Activated T-cell treated with anti-CD3 and anti-CD28 coated beads, Interleukin-2, amount 50 U/mL, for 72 hours (primary cell): ENCODE measurements at regions not wholly inside any gene's neighbourhood (a gene's known extent, or its start where the extent isn't known, plus 50 kb on each side); places are given as distances from the start of the nearest gene placed in this dataset.
A peak's percentile ranks its signal among the peaks of the same experiment; 100 is the strongest.

Experiments used
- ATAC-seq, 2 donors: fragments of 150-1000 bp; cut with Tn5 transposase; replicated peaks in 1 of 2; 2 replicates each; pipeline ENCODE4 v1.10.0; 2021; ENCODE audit warnings: moderate library complexity in 2 of 2, mild to moderate bottlenecking in 1 of 2
- DNase-seq, 2 donors: peaks; one replicate each; pipeline ENCODE4 v3.0.0; 2021 to 2022; ENCODE audit warnings: mixed read lengths in 1 of 2
- H3K27ac Mint-ChIP-seq: one replicate; pipeline ENCODE4 v1.8.0; 2022; ENCODE audit warnings: mild to moderate bottlenecking, moderate library complexity, mixed read lengths
- H3K27me3 Mint-ChIP-seq: one replicate; pipeline ENCODE4 v1.8.0; 2022; ENCODE audit warnings: low read depth, mixed read lengths
- H3K36me3 Mint-ChIP-seq, 2 donors: one replicate each; pipeline ENCODE4 v1.8.0; 2022; ENCODE audit warnings: mixed read lengths in 2 of 2, mild to moderate bottlenecking in 1 of 2; ENCODE audit not compliant: insufficient read depth in 2 of 2
- H3K4me1 Mint-ChIP-seq: one replicate; pipeline ENCODE4 v1.8.0; 2022; ENCODE audit warnings: low read depth, mixed read lengths
- H3K4me3 Mint-ChIP-seq, 2 donors: one replicate each; pipeline ENCODE4 v1.8.0; 2022; ENCODE audit warnings: mild to moderate bottlenecking in 2 of 2, mixed read lengths in 2 of 2, moderate library complexity in 2 of 2
- H3K9me3 Mint-ChIP-seq, 2 donors: one replicate each; pipeline ENCODE4 v1.8.0; 2022; ENCODE audit warnings: mixed read lengths in 2 of 2

- ATAC-seq, result no peak
- Mint-ChIP-seq H3K27me3 (peaks cover 59% of the 10 kb centered on the region), H3K4me1 (no peaks in the 10 kb centered on the region), H3K36me3 (no peaks in the 10 kb centered on the region), H3K4me3 (no peak overlapping the region), H3K9me3 (no peaks in the 10 kb centered on the region), H3K27ac (no peak overlapping the region)
- DNase-seq, result no peak
Measured at GRCh38 chr7:155360495-155361345, 63.0 kb downstream of the INSIG1 start.

GRCh38 chr7:155361346-155361680, 63.6 kb downstream of the INSIG1 start:
- Mint-ChIP-seq H3K4me3 (no peak overlapping the region), H3K36me3 (no peaks in the 10 kb centered on the region), H3K27me3 (peaks cover 59% of the 10 kb centered on the region), H3K27ac (no peak overlapping the region), H3K4me1 (no peaks in the 10 kb centered on the region), H3K9me3 (no peaks in the 10 kb centered on the region)
- no peak for DNase-seq
- no peak for ATAC-seq

GRCh38 chr7:155361947-155362346, 64.3 kb downstream of the INSIG1 start:
- Mint-ChIP-seq H3K27ac (no peak overlapping the region), H3K27me3 (peaks cover 59% of the 10 kb centered on the region), H3K4me1 (no peaks in the 10 kb centered on the region), H3K9me3 (no peaks in the 10 kb centered on the region), H3K4me3 (no peak overlapping the region), H3K36me3 (no peaks in the 10 kb centered on the region)
- ATAC-seq (no peak), DNase-seq (no peak)

GRCh38 chr7:155362380-155363145, 64.9 kb downstream of the INSIG1 start:
- Mint-ChIP-seq H3K9me3 (no peaks in the 10 kb centered on the region), H3K4me3 (no peak overlapping the region), H3K27me3 (peaks cover 59% of the 10 kb centered on the region), H3K27ac (no peak overlapping the region), H3K36me3 (no peaks in the 10 kb centered on the region), H3K4me1 (no peaks in the 10 kb centered on the region)
- DNase-seq (no peak), ATAC-seq (no peak)

GRCh38 chr7:155363146-155363539, 65.5 kb downstream of the INSIG1 start:
- Mint-ChIP-seq H3K27ac (no peak overlapping the region), H3K4me1 (no peaks in the 10 kb centered on the region), H3K9me3 (no peaks in the 10 kb centered on the region), H3K27me3 (peaks cover 59% of the 10 kb centered on the region), H3K4me3 (no peak overlapping the region), H3K36me3 (no peaks in the 10 kb centered on the region)
- DNase-seq (no peak), ATAC-seq (no peak)

GRCh38 chr7:155363852-155364600, 66.3 kb downstream of the INSIG1 start:
- H3K9me3 Mint-ChIP-seq, result no peaks in the 10 kb centered on the region
- DNase-seq (no peak), ATAC-seq (no peak)
- H3K36me3 Mint-ChIP-seq, result no peaks in the 10 kb centered on the region
- no peak overlapping the region for H3K4me3 Mint-ChIP-seq
- peaks cover 62% of the 10 kb centered on the region for H3K27me3 Mint-ChIP-seq
- no peaks in the 10 kb centered on the region for H3K4me1 Mint-ChIP-seq
- no peak overlapping the region for H3K27ac Mint-ChIP-seq

GRCh38 chr7:155365146-155365874, 67.6 kb downstream of the INSIG1 start:
- DNase-seq (no peak), ATAC-seq (no peak)
- peaks cover 67% of the 10 kb centered on the region for H3K27me3 Mint-ChIP-seq
- H3K27ac Mint-ChIP-seq, result no peak overlapping the region
- no peaks in the 10 kb centered on the region for H3K36me3 Mint-ChIP-seq
- no peaks in the 10 kb centered on the region for H3K9me3 Mint-ChIP-seq
- H3K4me3 Mint-ChIP-seq, result no peak overlapping the region
- no peaks in the 10 kb centered on the region for H3K4me1 Mint-ChIP-seq

- Mint-ChIP-seq H3K27me3 (peaks cover 60% of the 10 kb centered on the region), H3K9me3 (no peaks in the 10 kb centered on the region), H3K36me3 (no peaks in the 10 kb centered on the region), H3K4me1 (peaks cover 14% of the 10 kb centered on the region), H3K27ac (no peak overlapping the region), H3K4me3 (no peak overlapping the region)
- DNase-seq (no peak), ATAC-seq (no peak)
Measured at GRCh38 chr7:155368894-155369600, 71.4 kb downstream of the INSIG1 start.

- no peak overlapping the region for H3K27ac Mint-ChIP-seq
- no peaks in the 10 kb centered on the region for H3K9me3 Mint-ChIP-seq
- peaks cover 59% of the 10 kb centered on the region for H3K27me3 Mint-ChIP-seq
- peaks cover 19% of the 10 kb centered on the region for H3K4me1 Mint-ChIP-seq
- no peaks in the 10 kb centered on the region for H3K36me3 Mint-ChIP-seq
- ATAC-seq, result no peak
- no peak for DNase-seq
- no peak overlapping the region for H3K4me3 Mint-ChIP-seq
Measured at GRCh38 chr7:155369766-155370165, 72.1 kb downstream of the INSIG1 start.

GRCh38 chr7:155371331-155371883, 73.7 kb downstream of the INSIG1 start:
- Mint-ChIP-seq H3K27ac (no peak overlapping the region), H3K4me1 (peaks cover 35% of the 10 kb centered on the region), H3K36me3 (no peaks in the 10 kb centered on the region), H3K27me3 (peaks cover 67% of the 10 kb centered on the region), H3K4me3 (no peak overlapping the region), H3K9me3 (no peaks in the 10 kb centered on the region)
- no peak for ATAC-seq
- DNase-seq, result no peak

- ATAC-seq (peak; percentile 65 to 68), DNase-seq (peak; percentile 24 to 42)
- Mint-ChIP-seq H3K27me3 (peaks cover 75% of the 10 kb centered on the region), H3K27ac (no peak overlapping the region), H3K4me3 (peak overlapping the region; percentile 85 to 91), H3K36me3 (no peaks in the 10 kb centered on the region), H3K9me3 (no peaks in the 10 kb centered on the region), H3K4me1 (peaks cover 36% of the 10 kb centered on the region)
Measured at GRCh38 chr7:155371884-155372781, 74.5 kb downstream of the INSIG1 start.
